ENCODE measurements at regions not wholly inside any gene's neighbourhood (a gene's known extent, or its start where the extent isn't known, plus 50 kb on each side); places are given as distances from the start of the nearest gene placed in this dataset.

GRCh38 chr1:221795380-221795779 is 53.5 kb upstream of the DUSP10 start:
- TF ChIP-seq CTCF (IDR thresholded peaks at IDR 0.05) (no peak), EP300 (IDR thresholded peaks at IDR 0.05) (no peak)

Data from stomach (tissue), 4 donors.